ENCODE measurements at regions not wholly inside any gene's neighbourhood (a gene's known extent, or its start where the extent isn't known, plus 50 kb on each side); places are given as distances from the start of the nearest gene placed in this dataset.
"Not testable (repeated sequence)": the region's sequence is repeated elsewhere in the genome, so short reads cannot be mapped to it uniquely, and the experiment has no call there.

- Histone ChIP-seq H3K27me3 (ENCODE audit: low read depth) (no peaks in the 10 kb centered on the region), H3K27ac (replicated peaks) (no peak overlapping the region), H3K4me1 (no peaks in the 10 kb centered on the region), H3K4me3 (no peak overlapping the region), H3K36me3 (no peaks in the 10 kb centered on the region), H3K9me3 (replicated peaks) (no peaks in the 10 kb centered on the region)
- no peak for DNase-seq
- intact Hi-C loops (cut with micrococcal nuclease): no loop called here
- no peak for TF ChIP-seq CTCF (IDR thresholded peaks at IDR 0.05; ENCODE audit: borderline replicate concordance)
Observed at GRCh38 chr3:86772699-86773098, 218.2 kb downstream of the VGLL3 start.

- no peaks in the 10 kb centered on the region for H3K27me3 ChIP-seq (ENCODE audit: low read depth)
- H3K36me3 ChIP-seq: no peaks in the 10 kb centered on the region
- no peak for TF ChIP-seq CTCF (IDR thresholded peaks at IDR 0.05; ENCODE audit: borderline replicate concordance)
- no peaks in the 10 kb centered on the region for H3K9me3 ChIP-seq (replicated peaks)
- H3K4me3 ChIP-seq: no peak overlapping the region
- DNase-seq: no peak
- no peak overlapping the region for H3K27ac ChIP-seq (replicated peaks)
- H3K4me1 ChIP-seq: no peaks in the 10 kb centered on the region
- intact Hi-C loops (cut with micrococcal nuclease): no loop called here
Observed at GRCh38 chr3:86771741-86772512, 219.0 kb downstream of the VGLL3 start.

DNA sequence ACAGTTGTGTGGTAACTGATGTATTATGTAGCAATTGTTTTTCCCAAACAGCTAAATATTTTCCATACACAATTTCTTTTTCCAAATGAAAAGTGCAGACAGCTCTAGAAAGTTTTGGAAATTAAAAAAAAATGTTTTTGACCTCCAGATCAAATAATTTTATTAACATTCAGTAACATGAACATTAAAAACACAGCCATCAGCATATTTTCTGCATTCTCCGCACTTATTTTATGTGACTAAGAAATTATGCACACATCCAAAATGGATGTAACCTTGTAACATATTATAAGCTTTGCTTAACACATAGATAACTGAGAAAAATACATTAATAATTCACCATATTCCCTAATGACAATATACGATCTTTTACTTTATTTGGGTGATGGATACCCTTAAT, 224.6 kb downstream of the VGLL3 start:
- Histone ChIP-seq H3K27ac (replicated peaks) (no peak overlapping the region), H3K4me1 (no peaks in the 10 kb centered on the region), H3K4me3 (no peak overlapping the region), H3K9me3 (replicated peaks) (no peaks in the 10 kb centered on the region), H3K36me3 (no peaks in the 10 kb centered on the region), H3K27me3 (ENCODE audit: low read depth) (no peaks in the 10 kb centered on the region)
- intact Hi-C loops (cut with micrococcal nuclease): no loop called here
- DNase-seq: no peak
- TF ChIP-seq CTCF (IDR thresholded peaks at IDR 0.05; ENCODE audit: borderline replicate concordance): no peak

GRCh38 chr3:86757322-86758179, 233.4 kb downstream of the VGLL3 start:
- H3K36me3 ChIP-seq; H3K4me1 ChIP-seq; H3K27me3 ChIP-seq (ENCODE audit: low read depth); DNase-seq; intact Hi-C loops (cut with micrococcal nuclease); H3K4me3 ChIP-seq; H3K27ac ChIP-seq (replicated peaks): not testable (repeated sequence)
- peaks cover 22% of the 10 kb centered on the region for H3K9me3 ChIP-seq (replicated peaks)

- peaks cover 12% of the 10 kb centered on the region for H3K9me3 ChIP-seq (replicated peaks)
- intact Hi-C loops (cut with micrococcal nuclease): no loop called here
- no peak overlapping the region for H3K27ac ChIP-seq (replicated peaks)
- H3K4me1 ChIP-seq: no peaks in the 10 kb centered on the region
- no peaks in the 10 kb centered on the region for H3K27me3 ChIP-seq (ENCODE audit: low read depth)
- DNase-seq: no peak
- H3K4me3 ChIP-seq: no peak overlapping the region
- H3K36me3 ChIP-seq: no peaks in the 10 kb centered on the region
- no peak for TF ChIP-seq CTCF (IDR thresholded peaks at IDR 0.05; ENCODE audit: borderline replicate concordance)
Observed at GRCh38 chr3:86748015-86748414, 242.9 kb downstream of the VGLL3 start.

GRCh38 chr3:86744051-86744450, 246.9 kb downstream of the VGLL3 start:
- Histone ChIP-seq H3K27me3 (ENCODE audit: low read depth) (no peaks in the 10 kb centered on the region), H3K4me3 (no peak overlapping the region), H3K9me3 (replicated peaks) (no peaks in the 10 kb centered on the region), H3K4me1 (no peaks in the 10 kb centered on the region), H3K36me3 (no peaks in the 10 kb centered on the region), H3K27ac (replicated peaks) (no peak overlapping the region)
- no peak for DNase-seq
- no peak for TF ChIP-seq CTCF (IDR thresholded peaks at IDR 0.05; ENCODE audit: borderline replicate concordance)
- intact Hi-C loops (cut with micrococcal nuclease): no loop called here

Data from left ventricle myocardium inferior (tissue), 1 donor.